G401.6 (cell line): ENCODE measurements at regions not wholly inside any gene's neighbourhood (a gene's known extent, or its start where the extent isn't known, plus 50 kb on each side); places are given as distances from the start of the nearest gene placed in this dataset.

Source experiments
- FAIRE-seq: peaks from 2 replicates; lab custom pipeline; 2012; peaks lifted over from hg19 to GRCh38; lab: Jason Lieb, UNC

DNA sequence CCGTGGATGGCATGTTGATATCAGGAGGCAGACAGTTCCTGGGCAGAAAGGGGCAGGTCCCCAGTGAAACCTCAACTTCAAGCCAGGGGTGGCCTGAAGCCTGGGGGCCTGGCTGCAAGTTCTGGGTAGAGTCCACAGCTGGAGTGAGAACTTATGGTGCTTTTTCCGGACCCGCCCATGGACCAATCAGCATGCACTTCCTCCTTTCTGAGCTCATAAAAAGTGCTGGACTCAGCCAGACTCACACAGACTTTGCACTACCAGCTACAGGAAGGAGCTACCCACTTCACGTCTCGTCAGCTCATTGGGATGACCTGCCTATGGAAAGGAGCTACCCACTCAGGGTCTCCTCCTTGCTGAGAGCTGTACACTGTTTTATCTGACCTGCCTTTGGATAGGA is 183.1 kb upstream of the MC4R start:
- no peak for FAIRE-seq

DNA sequence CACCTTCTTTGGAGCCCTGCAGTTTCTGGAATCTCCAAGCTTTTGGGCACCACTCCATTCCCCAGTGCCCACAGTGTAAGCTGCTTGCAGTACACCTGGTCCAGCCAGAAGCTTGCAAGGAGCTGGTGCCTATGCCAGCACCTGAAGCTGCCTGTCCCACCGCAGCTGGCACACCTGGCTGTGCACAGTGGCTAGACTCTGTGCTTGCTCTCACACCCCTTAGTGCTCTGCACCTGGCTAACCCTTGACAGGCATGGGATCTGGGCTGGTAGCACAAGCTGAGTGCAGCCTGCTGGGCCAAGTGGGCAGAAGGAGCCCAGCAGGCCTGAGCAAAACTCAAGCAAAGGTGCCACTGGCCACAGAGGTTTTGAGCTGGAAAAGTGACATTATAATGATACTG is 183.8 kb upstream of the MC4R start:
- no peak for FAIRE-seq

DNA sequence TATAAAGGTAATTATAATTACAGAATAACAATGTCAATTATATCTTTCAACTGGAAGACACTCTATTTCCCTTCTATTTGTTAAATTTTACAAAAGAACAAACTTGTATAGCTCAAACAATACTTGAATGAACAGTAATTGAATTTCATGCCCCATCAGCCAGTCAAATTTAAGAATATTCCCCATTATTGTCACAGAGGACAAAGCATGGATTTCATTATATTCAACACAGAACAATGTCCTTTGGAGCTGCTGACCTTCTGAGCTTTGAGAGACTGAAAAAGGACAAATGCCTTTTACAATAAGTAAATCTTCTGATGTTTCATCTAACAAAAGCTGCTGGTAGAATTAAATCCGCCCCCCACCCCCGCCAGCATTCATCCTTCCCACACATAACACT is 187.5 kb upstream of the MC4R start:
- no peak for FAIRE-seq

- FAIRE-seq: no peak
These were observed 190.5 kb upstream of the MC4R start for GRCh38 chr18:60563082-60563481.

- no peak for FAIRE-seq
These were observed 195.6 kb upstream of the MC4R start for GRCh38 chr18:60568220-60568619.

DNA sequence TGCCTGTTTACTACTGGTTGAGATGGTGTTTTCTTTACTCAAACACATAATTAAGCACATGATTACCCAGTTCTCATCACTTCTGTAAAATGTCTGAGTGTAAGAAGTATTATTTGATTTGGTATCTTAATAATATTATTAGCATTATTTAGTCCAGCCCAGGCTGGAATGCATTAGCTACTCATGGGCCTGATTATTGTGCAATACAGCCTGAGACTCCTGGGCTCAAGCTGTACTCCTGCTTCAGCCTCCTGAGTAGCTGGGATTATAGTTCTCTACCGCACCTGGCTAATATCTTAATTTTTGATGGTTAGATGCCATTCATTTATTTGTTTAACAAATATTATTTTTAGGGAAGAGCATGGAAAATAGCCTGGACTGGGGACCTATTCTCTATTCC is 197.6 kb upstream of the MC4R start:
- no peak for FAIRE-seq

GRCh38 chr18:60577457-60577856 is 204.9 kb upstream of the MC4R start:
- no peak for FAIRE-seq

DNA sequence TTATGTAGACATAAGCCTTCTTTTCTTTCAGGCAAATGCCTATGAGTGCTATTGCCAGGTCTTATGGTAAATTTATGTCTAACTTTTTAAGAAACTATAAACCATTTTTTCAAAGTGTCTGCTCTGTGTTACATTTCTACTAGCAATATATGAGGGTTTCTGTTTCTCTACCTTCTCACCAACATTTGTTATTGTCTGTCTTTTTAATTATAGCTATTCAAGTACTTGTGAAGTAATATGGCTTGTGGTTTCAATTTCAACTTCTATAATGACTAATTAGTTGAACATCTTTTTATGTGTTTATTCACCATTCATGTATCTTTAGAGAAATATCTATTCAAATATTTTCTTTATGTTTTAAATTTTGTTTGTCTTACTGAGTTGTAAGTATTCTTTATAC is 213.1 kb upstream of the MC4R start:
- no peak for FAIRE-seq

- no peak for FAIRE-seq
These were observed 220.7 kb upstream of the MC4R start for GRCh38 chr18:60593249-60593648.

DNA sequence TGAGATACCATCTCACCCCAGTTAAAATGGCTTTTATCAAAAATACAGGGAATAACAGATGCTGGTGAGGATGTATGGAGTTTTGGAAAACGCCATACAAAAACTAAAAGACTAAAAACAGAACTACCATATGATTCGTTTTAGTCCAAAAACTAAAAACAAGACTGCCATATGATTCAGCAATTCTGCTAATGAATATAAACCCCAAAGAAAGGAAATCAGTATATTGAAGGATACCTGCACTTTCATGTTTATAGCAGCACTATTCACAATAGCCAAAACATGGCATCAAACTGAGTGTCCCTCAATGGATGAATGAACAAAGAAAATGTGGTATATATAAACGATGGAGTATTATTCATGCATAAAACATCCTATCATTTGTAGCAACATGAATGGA is 224.4 kb upstream of the MC4R start:
- FAIRE-seq: no peak

- FAIRE-seq: no peak
These were observed 226.7 kb upstream of the MC4R start for GRCh38 chr18:60599267-60599666.

- no peak for FAIRE-seq
These were observed 227.4 kb upstream of the MC4R start for GRCh38 chr18:60599995-60600394.

- FAIRE-seq: no peak
These were observed 228.7 kb upstream of the MC4R start for GRCh38 chr18:60601249-60601648.

- no peak for FAIRE-seq
These were observed 250.8 kb upstream of the MC4R start for GRCh38 chr18:60623331-60623730.

DNA sequence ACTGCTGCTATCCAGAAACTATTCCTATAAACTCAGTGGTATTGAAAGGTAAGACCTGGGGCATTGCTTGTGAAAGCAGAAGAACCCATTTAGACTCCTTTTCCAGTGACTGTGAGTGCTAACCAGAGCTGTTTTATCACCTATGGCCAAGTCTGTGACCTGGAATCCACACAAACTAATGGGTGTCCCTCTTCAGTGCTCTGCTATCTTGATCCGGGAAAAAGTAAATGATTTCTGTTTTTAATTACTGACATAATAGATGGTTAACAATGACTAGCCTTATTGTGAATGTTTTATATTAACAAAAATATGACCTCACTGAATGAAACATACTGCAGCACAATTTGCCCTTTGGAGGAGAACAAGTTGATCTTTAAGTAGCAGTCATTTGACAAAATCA is 251.6 kb upstream of the MC4R start:
- no peak for FAIRE-seq

DNA sequence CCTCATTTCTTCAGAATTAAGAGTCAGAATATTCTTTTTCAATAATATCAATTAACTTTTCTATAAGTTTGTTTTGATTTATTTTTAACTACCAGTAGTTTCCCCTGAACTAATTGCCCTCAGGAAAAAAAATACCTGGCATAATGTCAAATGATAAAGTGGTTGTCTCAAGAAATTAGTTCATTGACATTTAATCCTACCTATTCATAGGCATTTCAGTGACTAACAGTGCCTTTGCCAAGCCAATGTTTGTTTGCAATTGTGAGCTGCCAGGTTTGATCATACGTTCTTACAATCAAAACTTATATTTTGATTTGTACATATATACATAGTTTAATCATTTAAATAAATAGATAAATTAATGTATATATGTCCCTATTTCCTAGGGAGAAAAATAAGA is 267.3 kb upstream of the MC4R start:
- FAIRE-seq: no peak

DNA sequence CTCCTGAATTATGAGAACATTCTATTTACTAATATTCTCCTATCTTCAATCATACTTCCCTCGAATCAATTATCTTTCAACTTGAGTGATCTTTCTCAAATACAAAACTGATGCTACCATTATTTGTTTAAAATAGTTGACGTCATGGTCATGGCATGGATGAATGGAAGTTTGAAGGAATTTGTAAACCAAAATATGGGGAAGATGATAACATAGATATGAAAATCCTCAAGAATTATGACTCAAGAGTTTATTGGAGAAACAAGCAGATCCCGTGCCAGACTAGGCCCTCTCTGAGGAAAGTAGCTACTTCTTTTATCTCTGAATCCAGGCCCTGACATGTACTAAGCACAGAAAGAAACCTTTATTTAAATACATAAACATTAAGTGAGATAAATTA is 270.4 kb upstream of the MC4R start:
- FAIRE-seq: no peak

DNA sequence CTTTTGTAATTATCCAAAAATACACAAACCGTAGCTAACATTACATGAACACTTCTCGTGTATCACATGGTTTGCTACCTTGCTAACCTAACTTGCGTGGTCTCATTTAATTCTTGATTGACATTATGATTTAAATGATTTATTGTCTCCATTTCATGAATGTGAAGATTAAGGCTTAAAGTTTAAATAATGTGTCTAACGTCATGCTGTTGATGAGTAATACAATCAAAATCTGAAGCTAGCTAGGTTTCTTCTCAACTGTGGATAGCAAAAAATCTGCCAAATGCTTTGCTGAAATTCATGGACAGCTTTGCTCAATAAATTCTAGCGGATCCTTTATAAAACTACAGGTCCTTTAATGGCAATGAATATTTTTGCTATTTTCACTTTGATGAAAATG is 274.1 kb upstream of the MC4R start:
- FAIRE-seq: no peak

DNA sequence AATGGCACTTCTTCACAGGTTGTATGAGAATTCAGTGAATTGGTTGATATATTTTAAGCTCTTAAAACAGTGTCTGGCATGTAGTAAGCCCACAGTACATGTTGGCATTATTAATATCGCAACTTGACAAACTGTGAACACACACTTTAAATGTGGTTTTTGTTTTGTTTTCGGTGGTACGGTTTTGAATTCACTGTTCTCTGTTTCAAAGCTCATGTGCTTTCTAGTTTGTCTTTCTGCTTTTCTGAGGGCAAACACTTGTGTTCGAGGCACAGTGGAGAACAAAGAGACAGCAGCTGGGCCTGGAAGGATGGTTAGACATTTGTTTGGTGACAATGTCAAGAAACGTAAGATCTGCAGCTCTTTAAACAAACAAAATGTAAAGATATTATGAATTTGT is 276.5 kb upstream of the MC4R start:
- FAIRE-seq: no peak

DNA sequence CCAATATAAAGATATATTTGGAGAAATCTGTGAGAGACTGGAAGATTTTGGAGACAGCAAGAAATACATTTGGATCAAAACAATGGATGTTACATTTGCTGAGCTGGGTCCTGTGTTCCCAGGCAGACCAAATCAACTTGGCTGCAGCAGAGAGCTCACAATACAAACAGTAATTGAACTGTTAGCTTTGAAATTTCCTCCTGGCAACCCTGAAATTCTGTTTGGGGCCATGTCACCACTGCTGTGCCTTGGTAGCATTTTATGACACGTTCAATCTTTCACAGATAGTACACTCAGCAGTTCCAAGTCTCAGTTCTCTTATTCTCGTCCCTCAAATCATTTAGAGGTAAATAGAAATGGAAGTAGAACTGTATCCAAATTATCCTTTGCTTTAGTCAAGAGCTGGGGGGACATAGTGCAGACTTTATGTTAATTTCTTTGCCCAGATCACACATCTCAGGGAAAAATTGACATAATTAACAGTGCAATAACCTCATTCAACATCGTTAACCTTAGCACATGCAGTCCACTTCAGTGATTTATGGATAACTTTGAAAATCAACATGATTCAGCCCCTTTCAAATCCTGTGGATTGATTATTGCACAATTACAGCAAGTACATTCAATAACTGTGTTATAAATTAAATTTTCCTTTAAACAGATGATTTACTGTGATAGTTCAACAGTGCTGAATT is 277.4 kb upstream of the MC4R start:
- no peak for FAIRE-seq

- no peak for FAIRE-seq
These were observed 281.7 kb upstream of the MC4R start for GRCh38 chr18:60654298-60654697.

GRCh38 chr18:60656553-60656952 is 284.0 kb upstream of the MC4R start:
- no peak for FAIRE-seq

- no peak for FAIRE-seq
These were observed 289.9 kb upstream of the MC4R start for GRCh38 chr18:60662491-60662890.

- FAIRE-seq: no peak
These were observed 290.8 kb upstream of the MC4R start for GRCh38 chr18:60663060-60663989.
